ENCODE measurements at regions not wholly inside any gene's neighbourhood (a gene's known extent, or its start where the extent isn't known, plus 50 kb on each side); places are given as distances from the start of the nearest gene placed in this dataset.

- no peak overlapping the region for H3K4me3 Mint-ChIP-seq
- no peak overlapping the region for H3K27ac Mint-ChIP-seq
- ATAC-seq: no peak
- no peaks in the 10 kb centered on the region for H3K4me1 Mint-ChIP-seq (ENCODE audit: low read depth)
- no peak for TF ChIP-seq CTCF (IDR thresholded peaks at IDR 0.05)
- no peaks in the 10 kb centered on the region for H3K9me3 Mint-ChIP-seq
- ChIA-PET POLR2A (no interaction called here), CTCF (no interaction called here)
- no peak for DNase-seq
- peaks cover 10% of the 10 kb centered on the region for H3K27me3 Mint-ChIP-seq
- H3K36me3 Mint-ChIP-seq (ENCODE audit: low read depth): no peaks in the 10 kb centered on the region
- intact Hi-C loops (cut with micrococcal nuclease): no loop called here
Observed at GRCh38 chr1:208503787-208504186, 259.6 kb upstream of the PLXNA2 start.

- Mint-ChIP-seq H3K4me1 (ENCODE audit: low read depth) (no peaks in the 10 kb centered on the region), H3K27ac (no peak overlapping the region), H3K9me3 (no peaks in the 10 kb centered on the region), H3K4me3 (no peak overlapping the region), H3K27me3 (peaks cover 5% of the 10 kb centered on the region), H3K36me3 (ENCODE audit: low read depth) (no peaks in the 10 kb centered on the region)
- POLR2A ChIA-PET: no interaction called here
- CTCF ChIA-PET: no interaction called here
- ATAC-seq: no peak
- DNase-seq: no peak
- intact Hi-C loops (cut with micrococcal nuclease): no loop called here
- TF ChIP-seq CTCF (IDR thresholded peaks at IDR 0.05): no peak
Observed at GRCh38 chr1:208506812-208507211, 262.6 kb upstream of the PLXNA2 start.

- Mint-ChIP-seq H3K4me3 (no peak overlapping the region), H3K4me1 (ENCODE audit: low read depth) (no peaks in the 10 kb centered on the region), H3K27ac (no peak overlapping the region), H3K27me3 (peaks cover 3% of the 10 kb centered on the region), H3K36me3 (ENCODE audit: low read depth) (no peaks in the 10 kb centered on the region), H3K9me3 (no peaks in the 10 kb centered on the region)
- TF ChIP-seq CTCF (IDR thresholded peaks at IDR 0.05): no peak
- ATAC-seq: no peak
- intact Hi-C loops (cut with micrococcal nuclease): no loop called here
- ChIA-PET POLR2A (no interaction called here), CTCF (no interaction called here)
- DNase-seq: no peak
Observed at GRCh38 chr1:208509072-208509471, 264.9 kb upstream of the PLXNA2 start.

GRCh38 chr1:208510192-208510952, 266.2 kb upstream of the PLXNA2 start:
- H3K27me3 Mint-ChIP-seq: no peaks in the 10 kb centered on the region
- no peaks in the 10 kb centered on the region for H3K36me3 Mint-ChIP-seq (ENCODE audit: low read depth)
- intact Hi-C loops (cut with micrococcal nuclease): no loop called here
- H3K4me1 Mint-ChIP-seq (ENCODE audit: low read depth): no peaks in the 10 kb centered on the region
- DNase-seq: no peak
- no peak for ATAC-seq
- ChIA-PET CTCF (no interaction called here), POLR2A (no interaction called here)
- no peak overlapping the region for H3K27ac Mint-ChIP-seq
- no peaks in the 10 kb centered on the region for H3K9me3 Mint-ChIP-seq
- H3K4me3 Mint-ChIP-seq: no peak overlapping the region
- TF ChIP-seq CTCF (IDR thresholded peaks at IDR 0.05): no peak

GRCh38 chr1:208511242-208511860, 267.2 kb upstream of the PLXNA2 start:
- intact Hi-C loops (cut with micrococcal nuclease): no loop called here
- Mint-ChIP-seq H3K27ac (no peak overlapping the region), H3K9me3 (no peaks in the 10 kb centered on the region), H3K4me3 (no peak overlapping the region), H3K36me3 (ENCODE audit: low read depth) (no peaks in the 10 kb centered on the region), H3K4me1 (ENCODE audit: low read depth) (no peaks in the 10 kb centered on the region), H3K27me3 (no peaks in the 10 kb centered on the region)
- ChIA-PET POLR2A (no interaction called here), CTCF (no interaction called here)
- TF ChIP-seq CTCF (IDR thresholded peaks at IDR 0.05): no peak
- DNase-seq: no peak
- no peak for ATAC-seq
